HEK293 (cell line): ENCODE measurements at regions not wholly inside any gene's neighbourhood (a gene's known extent, or its start where the extent isn't known, plus 50 kb on each side); places are given as distances from the start of the nearest gene placed in this dataset.

Source experiments
- OVOL3 ChIP-seq: fragments of 450-650 bp; formaldehyde crosslinking; IDR thresholded peaks from 2 replicates; pipeline ENCODE4 v1.5.1; 2016; ENCODE audit warnings: missing biosample characterization, missing genetic modification characterization
- TF ChIP-seq, protein P1 (sequence below): fragments of 450-650 bp; formaldehyde crosslinking; IDR thresholded peaks from 2 replicates; pipeline ENCODE4 v1.5.1; 2016; ENCODE audit warnings: missing biosample characterization, missing genetic modification characterization, borderline replicate concordance
- TF ChIP-seq, protein P2 (sequence below): fragments of 450-650 bp; formaldehyde crosslinking; IDR thresholded peaks from 2 replicates; pipeline ENCODE4 v1.5.1; 2016; ENCODE audit warnings: missing biosample characterization, missing genetic modification characterization
- TF ChIP-seq, protein P3 (sequence below): fragments of 450-650 bp; formaldehyde crosslinking; IDR thresholded peaks from 2 replicates; pipeline ENCODE4 v1.5.1; 2016; ENCODE audit warnings: missing biosample characterization, missing genetic modification characterization

DNA sequence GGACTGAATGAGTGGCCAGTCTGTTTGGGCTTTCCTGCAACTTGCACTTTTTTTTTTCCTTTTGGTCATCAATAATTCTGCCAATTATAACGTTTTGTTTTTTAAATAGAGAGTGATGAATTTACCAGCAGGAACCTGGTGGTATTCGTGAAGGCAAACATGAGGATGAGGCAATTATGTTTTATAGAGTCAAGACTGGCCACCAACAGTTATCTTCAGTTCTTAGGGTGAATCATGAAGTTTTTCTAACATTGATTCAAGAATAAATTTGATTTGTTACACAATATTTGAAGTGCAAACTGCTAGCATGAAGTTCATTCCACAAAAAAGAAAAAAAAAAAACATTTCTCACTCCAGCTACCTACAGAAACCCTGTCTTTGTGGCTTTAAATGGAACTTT is 244.5 kb downstream of the SPRY2 start:
- TF ChIP-seq, protein P1, sequence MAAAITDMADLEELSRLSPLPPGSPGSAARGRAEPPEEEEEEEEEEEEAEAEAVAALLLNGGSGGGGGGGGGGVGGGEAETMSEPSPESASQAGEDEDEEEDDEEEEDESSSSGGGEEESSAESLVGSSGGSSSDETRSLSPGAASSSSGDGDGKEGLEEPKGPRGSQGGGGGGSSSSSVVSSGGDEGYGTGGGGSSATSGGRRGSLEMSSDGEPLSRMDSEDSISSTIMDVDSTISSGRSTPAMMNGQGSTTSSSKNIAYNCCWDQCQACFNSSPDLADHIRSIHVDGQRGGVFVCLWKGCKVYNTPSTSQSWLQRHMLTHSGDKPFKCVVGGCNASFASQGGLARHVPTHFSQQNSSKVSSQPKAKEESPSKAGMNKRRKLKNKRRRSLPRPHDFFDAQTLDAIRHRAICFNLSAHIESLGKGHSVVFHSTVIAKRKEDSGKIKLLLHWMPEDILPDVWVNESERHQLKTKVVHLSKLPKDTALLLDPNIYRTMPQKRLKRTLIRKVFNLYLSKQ (tag by site-specific recombination) = no peak
- TF ChIP-seq, protein P2, sequence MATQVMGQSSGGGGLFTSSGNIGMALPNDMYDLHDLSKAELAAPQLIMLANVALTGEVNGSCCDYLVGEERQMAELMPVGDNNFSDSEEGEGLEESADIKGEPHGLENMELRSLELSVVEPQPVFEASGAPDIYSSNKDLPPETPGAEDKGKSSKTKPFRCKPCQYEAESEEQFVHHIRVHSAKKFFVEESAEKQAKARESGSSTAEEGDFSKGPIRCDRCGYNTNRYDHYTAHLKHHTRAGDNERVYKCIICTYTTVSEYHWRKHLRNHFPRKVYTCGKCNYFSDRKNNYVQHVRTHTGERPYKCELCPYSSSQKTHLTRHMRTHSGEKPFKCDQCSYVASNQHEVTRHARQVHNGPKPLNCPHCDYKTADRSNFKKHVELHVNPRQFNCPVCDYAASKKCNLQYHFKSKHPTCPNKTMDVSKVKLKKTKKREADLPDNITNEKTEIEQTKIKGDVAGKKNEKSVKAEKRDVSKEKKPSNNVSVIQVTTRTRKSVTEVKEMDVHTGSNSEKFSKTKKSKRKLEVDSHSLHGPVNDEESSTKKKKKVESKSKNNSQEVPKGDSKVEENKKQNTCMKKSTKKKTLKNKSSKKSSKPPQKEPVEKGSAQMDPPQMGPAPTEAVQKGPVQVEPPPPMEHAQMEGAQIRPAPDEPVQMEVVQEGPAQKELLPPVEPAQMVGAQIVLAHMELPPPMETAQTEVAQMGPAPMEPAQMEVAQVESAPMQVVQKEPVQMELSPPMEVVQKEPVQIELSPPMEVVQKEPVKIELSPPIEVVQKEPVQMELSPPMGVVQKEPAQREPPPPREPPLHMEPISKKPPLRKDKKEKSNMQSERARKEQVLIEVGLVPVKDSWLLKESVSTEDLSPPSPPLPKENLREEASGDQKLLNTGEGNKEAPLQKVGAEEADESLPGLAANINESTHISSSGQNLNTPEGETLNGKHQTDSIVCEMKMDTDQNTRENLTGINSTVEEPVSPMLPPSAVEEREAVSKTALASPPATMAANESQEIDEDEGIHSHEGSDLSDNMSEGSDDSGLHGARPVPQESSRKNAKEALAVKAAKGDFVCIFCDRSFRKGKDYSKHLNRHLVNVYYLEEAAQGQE (tag by site-specific recombination) = no peak
- TF ChIP-seq, protein P3, sequence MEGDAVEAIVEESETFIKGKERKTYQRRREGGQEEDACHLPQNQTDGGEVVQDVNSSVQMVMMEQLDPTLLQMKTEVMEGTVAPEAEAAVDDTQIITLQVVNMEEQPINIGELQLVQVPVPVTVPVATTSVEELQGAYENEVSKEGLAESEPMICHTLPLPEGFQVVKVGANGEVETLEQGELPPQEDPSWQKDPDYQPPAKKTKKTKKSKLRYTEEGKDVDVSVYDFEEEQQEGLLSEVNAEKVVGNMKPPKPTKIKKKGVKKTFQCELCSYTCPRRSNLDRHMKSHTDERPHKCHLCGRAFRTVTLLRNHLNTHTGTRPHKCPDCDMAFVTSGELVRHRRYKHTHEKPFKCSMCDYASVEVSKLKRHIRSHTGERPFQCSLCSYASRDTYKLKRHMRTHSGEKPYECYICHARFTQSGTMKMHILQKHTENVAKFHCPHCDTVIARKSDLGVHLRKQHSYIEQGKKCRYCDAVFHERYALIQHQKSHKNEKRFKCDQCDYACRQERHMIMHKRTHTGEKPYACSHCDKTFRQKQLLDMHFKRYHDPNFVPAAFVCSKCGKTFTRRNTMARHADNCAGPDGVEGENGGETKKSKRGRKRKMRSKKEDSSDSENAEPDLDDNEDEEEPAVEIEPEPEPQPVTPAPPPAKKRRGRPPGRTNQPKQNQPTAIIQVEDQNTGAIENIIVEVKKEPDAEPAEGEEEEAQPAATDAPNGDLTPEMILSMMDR (tag by site-specific recombination) = no peak
- TF ChIP-seq OVOL3 (tag by site-specific recombination) = no peak
